ENCODE measurements at regions not wholly inside any gene's neighbourhood (a gene's known extent, or its start where the extent isn't known, plus 50 kb on each side); places are given as distances from the start of the nearest gene placed in this dataset.
"Not testable (repeated sequence)": the region's sequence is repeated elsewhere in the genome, so short reads cannot be mapped to it uniquely, and the experiment has no call there.

- intact Hi-C loops (cut with DNase I, micrococcal nuclease), result no loop called here
- DNase-seq (no peak), ATAC-seq (ENCODE audit: poor library complexity) (no peak)
- TF ChIP-seq, protein P1, sequence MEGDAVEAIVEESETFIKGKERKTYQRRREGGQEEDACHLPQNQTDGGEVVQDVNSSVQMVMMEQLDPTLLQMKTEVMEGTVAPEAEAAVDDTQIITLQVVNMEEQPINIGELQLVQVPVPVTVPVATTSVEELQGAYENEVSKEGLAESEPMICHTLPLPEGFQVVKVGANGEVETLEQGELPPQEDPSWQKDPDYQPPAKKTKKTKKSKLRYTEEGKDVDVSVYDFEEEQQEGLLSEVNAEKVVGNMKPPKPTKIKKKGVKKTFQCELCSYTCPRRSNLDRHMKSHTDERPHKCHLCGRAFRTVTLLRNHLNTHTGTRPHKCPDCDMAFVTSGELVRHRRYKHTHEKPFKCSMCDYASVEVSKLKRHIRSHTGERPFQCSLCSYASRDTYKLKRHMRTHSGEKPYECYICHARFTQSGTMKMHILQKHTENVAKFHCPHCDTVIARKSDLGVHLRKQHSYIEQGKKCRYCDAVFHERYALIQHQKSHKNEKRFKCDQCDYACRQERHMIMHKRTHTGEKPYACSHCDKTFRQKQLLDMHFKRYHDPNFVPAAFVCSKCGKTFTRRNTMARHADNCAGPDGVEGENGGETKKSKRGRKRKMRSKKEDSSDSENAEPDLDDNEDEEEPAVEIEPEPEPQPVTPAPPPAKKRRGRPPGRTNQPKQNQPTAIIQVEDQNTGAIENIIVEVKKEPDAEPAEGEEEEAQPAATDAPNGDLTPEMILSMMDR (IDR thresholded peaks at IDR 0.05), result no peak
- H3K27me3 Mint-ChIP-seq, result peaks cover 45% of the 10 kb centered on the region
- no peak overlapping the region for H3K27ac Mint-ChIP-seq
- Histone ChIP-seq H3K4me3 (ENCODE audit: low read length) (no peak overlapping the region), H3K27me3 (ENCODE audit: control insufficient read depth in 1 of 2, insufficient read depth in 2 of 2, low read length in 2 of 2) (peaks cover 0 to 5% of the 10 kb centered on the region in 2 experiments), H3K36me3 (ENCODE audit: insufficient read depth, low read length) (no peaks in the 10 kb centered on the region), H3K9me3 (ENCODE audit: control insufficient read depth in 1 of 2, insufficient read depth in 1 of 2, low read length in 2 of 2) (peaks cover 0 to 5% of the 10 kb centered on the region in 2 experiments), H3K27ac (ENCODE audit: low read depth in 1 of 2, low read length in 2 of 2) (no peak overlapping the region), H3K4me1 (ENCODE audit: insufficient read depth, low read length) (no peaks in the 10 kb centered on the region)
- POLR2A ChIA-PET, result no interaction called here
- no peaks in the 10 kb centered on the region for H3K4me1 Mint-ChIP-seq (ENCODE audit: low read depth)
- no peaks in the 10 kb centered on the region for H3K9me3 Mint-ChIP-seq
- CTCF ChIA-PET, result no interaction called here
- H3K4me3 Mint-ChIP-seq, result no peak overlapping the region
- H3K36me3 Mint-ChIP-seq (ENCODE audit: low read depth), result no peaks in the 10 kb centered on the region
Observed at GRCh38 chr10:30160271-30160982, 101.0 kb upstream of the JCAD start.

GRCh38 chr10:30159614-30160013 lies 100.2 kb upstream of the JCAD start:
- H3K36me3 ChIP-seq (ENCODE audit: insufficient read depth, low read length); H3K9me3 ChIP-seq (ENCODE audit: control insufficient read depth in 1 of 2, insufficient read depth in 1 of 2, low read length in 2 of 2); H3K27ac Mint-ChIP-seq; H3K4me1 ChIP-seq (ENCODE audit: insufficient read depth, low read length); H3K36me3 Mint-ChIP-seq (ENCODE audit: low read depth); H3K9me3 Mint-ChIP-seq; ATAC-seq (ENCODE audit: poor library complexity); H3K27ac ChIP-seq (ENCODE audit: low read depth in 1 of 2, low read length in 2 of 2); H3K4me3 ChIP-seq (ENCODE audit: low read length); H3K4me3 Mint-ChIP-seq; H3K27me3 ChIP-seq (ENCODE audit: control insufficient read depth in 1 of 2, insufficient read depth in 2 of 2, low read length in 2 of 2); DNase-seq; CTCF ChIA-PET; POLR2A ChIA-PET; H3K4me1 Mint-ChIP-seq (ENCODE audit: low read depth); intact Hi-C loops (cut with DNase I, micrococcal nuclease): not testable (repeated sequence)
- H3K27me3 Mint-ChIP-seq, result peaks cover 47% of the 10 kb centered on the region

DNA sequence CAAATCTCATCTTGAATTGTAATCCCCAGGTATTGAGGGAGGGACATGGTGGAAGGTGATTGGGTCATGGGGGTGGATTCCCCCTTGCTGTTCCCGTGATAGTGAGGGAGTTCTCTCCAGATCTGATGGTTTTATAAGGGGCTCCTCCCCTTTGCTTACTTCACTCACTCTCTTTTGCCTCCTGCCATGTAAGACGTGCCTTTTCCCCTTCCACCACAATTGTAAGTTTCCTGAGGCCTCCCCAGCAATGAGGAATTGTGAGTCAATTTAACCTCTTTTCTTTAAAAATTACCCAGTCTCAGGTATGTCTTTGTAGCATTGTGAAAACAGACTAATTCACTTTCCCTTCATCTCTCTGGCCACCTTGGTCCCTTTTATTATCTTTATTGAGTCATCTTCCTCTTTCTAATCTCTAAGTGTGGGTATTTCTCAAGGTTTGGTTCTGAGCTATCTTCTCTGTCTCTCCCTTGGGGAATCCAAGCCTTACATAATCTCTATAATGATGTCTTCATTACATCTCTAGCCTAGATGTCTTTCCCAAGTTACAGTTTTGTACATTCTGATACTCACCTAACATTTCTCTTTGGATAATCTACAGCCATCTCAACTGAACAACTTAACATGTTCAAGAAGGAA lies 99.1 kb upstream of the JCAD start:
- Histone ChIP-seq H3K9me3 (ENCODE audit: control insufficient read depth in 1 of 2, insufficient read depth in 1 of 2, low read length in 2 of 2) (peaks cover 0 to 5% of the 10 kb centered on the region in 2 experiments), H3K27me3 (ENCODE audit: control insufficient read depth in 1 of 2, insufficient read depth in 2 of 2, low read length in 2 of 2) (peaks cover 2 to 9% of the 10 kb centered on the region in 2 experiments), H3K4me1 (ENCODE audit: insufficient read depth, low read length) (no peaks in the 10 kb centered on the region), H3K36me3 (ENCODE audit: insufficient read depth, low read length) (no peaks in the 10 kb centered on the region), H3K4me3 (ENCODE audit: low read length) (no peak overlapping the region), H3K27ac (ENCODE audit: low read depth in 1 of 2, low read length in 2 of 2) (no peak overlapping the region)
- CTCF ChIA-PET, result no interaction called here
- ATAC-seq (ENCODE audit: poor library complexity), result no peak
- POLR2A ChIA-PET, result no interaction called here
- Mint-ChIP-seq H3K4me3 (no peak overlapping the region), H3K27ac (no peak overlapping the region), H3K4me1 (ENCODE audit: low read depth) (no peaks in the 10 kb centered on the region), H3K27me3 (peaks cover 52% of the 10 kb centered on the region), H3K9me3 (no peaks in the 10 kb centered on the region), H3K36me3 (ENCODE audit: low read depth) (no peaks in the 10 kb centered on the region)
- no peak for DNase-seq
- TF ChIP-seq, protein P1 (IDR thresholded peaks at IDR 0.05), result no peak
- intact Hi-C loops (cut with DNase I, micrococcal nuclease), result no loop called here

Measured in CD4-positive, alpha-beta T cell (primary cell).